GM19328 (cell line): ENCODE measurements at regions not wholly inside any gene's neighbourhood (a gene's known extent, or its start where the extent isn't known, plus 50 kb on each side); places are given as distances from the start of the nearest gene placed in this dataset.

Experiments
- ATAC-seq: cut with Tn5 transposase; IDR thresholded peaks from one replicate; pipeline ENCODE4 v1.9.1; 2021; ENCODE audit warnings: mild to moderate bottlenecking, moderate library complexity; ENCODE audit not compliant: unreplicated experiment

- no peak for ATAC-seq
Observed at GRCh38 chr14:85236296-85236695, 293.6 kb upstream of the FLRT2 start.

GRCh38 chr14:85239791-85240190, 290.2 kb upstream of the FLRT2 start:
- ATAC-seq, result no peak

- ATAC-seq, result no peak
Observed at GRCh38 chr14:85241022-85241855, 288.7 kb upstream of the FLRT2 start.

- no peak for ATAC-seq
Observed at GRCh38 chr14:85242666-85243065, 287.3 kb upstream of the FLRT2 start.

- no peak for ATAC-seq
Observed at GRCh38 chr14:85243321-85243720, 286.6 kb upstream of the FLRT2 start.

- ATAC-seq, result no peak
Observed at GRCh38 chr14:85247071-85247470, 282.9 kb upstream of the FLRT2 start.

- ATAC-seq, result no peak
Observed at GRCh38 chr14:85248881-85249635, 280.9 kb upstream of the FLRT2 start.

- no peak for ATAC-seq
Observed at GRCh38 chr14:85250414-85251189, 279.3 kb upstream of the FLRT2 start.

- ATAC-seq, result no peak
Observed at GRCh38 chr14:85252011-85252410, 277.9 kb upstream of the FLRT2 start.

GRCh38 chr14:85254711-85255110, 275.2 kb upstream of the FLRT2 start:
- ATAC-seq, result no peak

- ATAC-seq, result no peak
Observed at GRCh38 chr14:85257287-85257686, 272.7 kb upstream of the FLRT2 start.

GRCh38 chr14:85263916-85264675, 265.8 kb upstream of the FLRT2 start:
- no peak for ATAC-seq

- ATAC-seq, result no peak
Observed at GRCh38 chr14:85273099-85273677, 256.8 kb upstream of the FLRT2 start.

- no peak for ATAC-seq
Observed at GRCh38 chr14:85273952-85274351, 256.0 kb upstream of the FLRT2 start.

- ATAC-seq, result no peak
Observed at GRCh38 chr14:85276161-85276978, 253.6 kb upstream of the FLRT2 start.

GRCh38 chr14:85276979-85277228, 253.0 kb upstream of the FLRT2 start:
- ATAC-seq, result no peak

- ATAC-seq, result no peak
Observed at GRCh38 chr14:85279407-85279806, 250.5 kb upstream of the FLRT2 start.

- ATAC-seq, result no peak
Observed at GRCh38 chr14:85280074-85280473, 249.9 kb upstream of the FLRT2 start.

GRCh38 chr14:85281921-85282320, 248.0 kb upstream of the FLRT2 start:
- ATAC-seq, result no peak

- ATAC-seq, result no peak
Observed at GRCh38 chr14:85288041-85288440, 241.9 kb upstream of the FLRT2 start.
